ENCODE measurements at regions not wholly inside any gene's neighbourhood (a gene's known extent, or its start where the extent isn't known, plus 50 kb on each side); places are given as distances from the start of the nearest gene placed in this dataset.

GRCh38 chr4:108346818-108347210 is 178.1 kb upstream of the LEF1 start:
- Mint-ChIP-seq H3K27ac (no peak overlapping the region), H3K27me3 (ENCODE audit: low read depth) (no peaks in the 10 kb centered on the region), H3K4me1 (ENCODE audit: low read depth) (peaks cover 34% of the 10 kb centered on the region), H3K9me3 (no peaks in the 10 kb centered on the region), H3K4me3 (ENCODE audit: low read depth) (no peak overlapping the region), H3K36me3 (ENCODE audit: low read depth) (no peaks in the 10 kb centered on the region)
- no peak for DNase-seq (ENCODE audit: low spot score)
- intact Hi-C loops (cut with micrococcal nuclease) = loop anchor here (10.0 kb wide), 1 partner anchor 312 kb away; no protein-coding TSS in a partner anchor

- no peaks in the 10 kb centered on the region for H3K9me3 Mint-ChIP-seq
- intact Hi-C loops (cut with micrococcal nuclease) = loop anchor here (10.0 kb wide), 1 partner anchor 311 kb away; no protein-coding TSS in a partner anchor
- no peak for DNase-seq (ENCODE audit: low spot score)
- H3K27me3 Mint-ChIP-seq (ENCODE audit: low read depth) = no peaks in the 10 kb centered on the region
- H3K4me1 Mint-ChIP-seq (ENCODE audit: low read depth) = peaks cover 34% of the 10 kb centered on the region
- no peak overlapping the region for H3K27ac Mint-ChIP-seq
- H3K36me3 Mint-ChIP-seq (ENCODE audit: low read depth) = no peaks in the 10 kb centered on the region
- no peak overlapping the region for H3K4me3 Mint-ChIP-seq (ENCODE audit: low read depth)
Observed at GRCh38 chr4:108345862-108346817, 177.4 kb upstream of the LEF1 start.

- Mint-ChIP-seq H3K36me3 (ENCODE audit: low read depth) (no peaks in the 10 kb centered on the region), H3K4me3 (ENCODE audit: low read depth) (no peak overlapping the region), H3K27ac (peak overlapping the region; percentile 64), H3K27me3 (ENCODE audit: low read depth) (peaks cover 9% of the 10 kb centered on the region), H3K9me3 (no peaks in the 10 kb centered on the region), H3K4me1 (ENCODE audit: low read depth) (peaks cover 42% of the 10 kb centered on the region)
- DNase-seq (ENCODE audit: low spot score) = peak; percentile 21
- intact Hi-C loops (cut with micrococcal nuclease) = loop anchor here (2.0 to 10.0 kb wide), 3 partner anchors 14 to 308 kb away; no protein-coding TSS in a partner anchor
Observed at GRCh38 chr4:108342325-108342970, 173.7 kb upstream of the LEF1 start.

GRCh38 chr4:108337923-108338322 is 169.2 kb upstream of the LEF1 start:
- intact Hi-C loops (cut with micrococcal nuclease) = no loop called here
- H3K4me3 Mint-ChIP-seq (ENCODE audit: low read depth) = no peak overlapping the region
- no peaks in the 10 kb centered on the region for H3K9me3 Mint-ChIP-seq
- H3K27ac Mint-ChIP-seq = no peak overlapping the region
- no peaks in the 10 kb centered on the region for H3K36me3 Mint-ChIP-seq (ENCODE audit: low read depth)
- peaks cover 32% of the 10 kb centered on the region for H3K27me3 Mint-ChIP-seq (ENCODE audit: low read depth)
- peaks cover 19% of the 10 kb centered on the region for H3K4me1 Mint-ChIP-seq (ENCODE audit: low read depth)
- DNase-seq (ENCODE audit: low spot score) = no peak

GRCh38 chr4:108336076-108336475 is 167.3 kb upstream of the LEF1 start:
- intact Hi-C loops (cut with micrococcal nuclease) = no loop called here
- H3K9me3 Mint-ChIP-seq = no peaks in the 10 kb centered on the region
- H3K36me3 Mint-ChIP-seq (ENCODE audit: low read depth) = no peaks in the 10 kb centered on the region

GRCh38 chr4:108335081-108335480 is 166.3 kb upstream of the LEF1 start:
- peaks cover 44% of the 10 kb centered on the region for H3K27me3 Mint-ChIP-seq (ENCODE audit: low read depth)
- no peaks in the 10 kb centered on the region for H3K36me3 Mint-ChIP-seq (ENCODE audit: low read depth)
- peaks cover 7% of the 10 kb centered on the region for H3K4me1 Mint-ChIP-seq (ENCODE audit: low read depth)
- no peak for DNase-seq (ENCODE audit: low spot score)
- intact Hi-C loops (cut with micrococcal nuclease) = no loop called here
- H3K4me3 Mint-ChIP-seq (ENCODE audit: low read depth) = no peak overlapping the region
- no peaks in the 10 kb centered on the region for H3K9me3 Mint-ChIP-seq
- H3K27ac Mint-ChIP-seq = no peak overlapping the region

More at GRCh38 chr4:108336076-108336475, 167.3 kb upstream of the LEF1 start:
- Mint-ChIP-seq H3K27me3 (ENCODE audit: low read depth) (peaks cover 42% of the 10 kb centered on the region), H3K4me3 (ENCODE audit: low read depth) (no peak overlapping the region), H3K27ac (no peak overlapping the region), H3K4me1 (ENCODE audit: low read depth) (peaks cover 10% of the 10 kb centered on the region)
- DNase-seq (ENCODE audit: low spot score) = no peak

GRCh38 chr4:108334031-108334430 is 165.3 kb upstream of the LEF1 start:
- peaks cover 5% of the 10 kb centered on the region for H3K4me1 Mint-ChIP-seq (ENCODE audit: low read depth)
- intact Hi-C loops (cut with micrococcal nuclease) = no loop called here

GRCh38 chr4:108333353-108333942 is 164.7 kb upstream of the LEF1 start:
- Mint-ChIP-seq H3K27me3 (ENCODE audit: low read depth) (peaks cover 45% of the 10 kb centered on the region), H3K27ac (no peak overlapping the region), H3K9me3 (no peaks in the 10 kb centered on the region), H3K4me1 (ENCODE audit: low read depth) (peaks cover 8% of the 10 kb centered on the region), H3K36me3 (ENCODE audit: low read depth) (no peaks in the 10 kb centered on the region), H3K4me3 (ENCODE audit: low read depth) (no peak overlapping the region)
- DNase-seq (ENCODE audit: low spot score) = no peak
- intact Hi-C loops (cut with micrococcal nuclease) = no loop called here

More at GRCh38 chr4:108334031-108334430, 165.3 kb upstream of the LEF1 start:
- no peaks in the 10 kb centered on the region for H3K36me3 Mint-ChIP-seq (ENCODE audit: low read depth)
- H3K27me3 Mint-ChIP-seq (ENCODE audit: low read depth) = peaks cover 45% of the 10 kb centered on the region
- no peak for DNase-seq (ENCODE audit: low spot score)
- no peaks in the 10 kb centered on the region for H3K9me3 Mint-ChIP-seq
- H3K4me3 Mint-ChIP-seq (ENCODE audit: low read depth) = no peak overlapping the region
- H3K27ac Mint-ChIP-seq = no peak overlapping the region

- Mint-ChIP-seq H3K27ac (no peak overlapping the region), H3K4me3 (ENCODE audit: low read depth) (no peak overlapping the region), H3K27me3 (ENCODE audit: low read depth) (peaks cover 49% of the 10 kb centered on the region), H3K36me3 (ENCODE audit: low read depth) (no peaks in the 10 kb centered on the region), H3K9me3 (no peaks in the 10 kb centered on the region), H3K4me1 (ENCODE audit: low read depth) (peaks cover 10% of the 10 kb centered on the region)
- DNase-seq (ENCODE audit: low spot score) = no peak
- intact Hi-C loops (cut with micrococcal nuclease) = no loop called here
Observed at GRCh38 chr4:108331905-108332632, 163.3 kb upstream of the LEF1 start.

GRCh38 chr4:108328383-108328732 is 159.6 kb upstream of the LEF1 start:
- Mint-ChIP-seq H3K27me3 (ENCODE audit: low read depth) (peaks cover 34% of the 10 kb centered on the region), H3K4me3 (ENCODE audit: low read depth) (no peak overlapping the region)
- DNase-seq (ENCODE audit: low spot score) = no peak

GRCh38 chr4:108327642-108328382 is 159.1 kb upstream of the LEF1 start:
- DNase-seq (ENCODE audit: low spot score) = no peak
- H3K4me3 Mint-ChIP-seq (ENCODE audit: low read depth) = no peak overlapping the region
- H3K4me1 Mint-ChIP-seq (ENCODE audit: low read depth) = peaks cover 10% of the 10 kb centered on the region
- no peaks in the 10 kb centered on the region for H3K36me3 Mint-ChIP-seq (ENCODE audit: low read depth)
- intact Hi-C loops (cut with micrococcal nuclease) = no loop called here
- H3K27me3 Mint-ChIP-seq (ENCODE audit: low read depth) = peaks cover 30% of the 10 kb centered on the region
- no peaks in the 10 kb centered on the region for H3K9me3 Mint-ChIP-seq
- no peak overlapping the region for H3K27ac Mint-ChIP-seq

More at GRCh38 chr4:108328383-108328732, 159.6 kb upstream of the LEF1 start:
- Mint-ChIP-seq H3K4me1 (ENCODE audit: low read depth) (peaks cover 10% of the 10 kb centered on the region), H3K36me3 (ENCODE audit: low read depth) (no peaks in the 10 kb centered on the region), H3K27ac (no peak overlapping the region), H3K9me3 (no peaks in the 10 kb centered on the region)
- intact Hi-C loops (cut with micrococcal nuclease) = no loop called here

- Mint-ChIP-seq H3K27me3 (ENCODE audit: low read depth) (peaks cover 22% of the 10 kb centered on the region), H3K4me1 (ENCODE audit: low read depth) (peaks cover 10% of the 10 kb centered on the region), H3K4me3 (ENCODE audit: low read depth) (no peak overlapping the region), H3K36me3 (ENCODE audit: low read depth) (no peaks in the 10 kb centered on the region), H3K27ac (no peak overlapping the region), H3K9me3 (peaks cover 5% of the 10 kb centered on the region)
- intact Hi-C loops (cut with micrococcal nuclease) = no loop called here
- DNase-seq (ENCODE audit: low spot score) = no peak
Observed at GRCh38 chr4:108325561-108325960, 156.8 kb upstream of the LEF1 start.
